ENCODE measurements at regions not wholly inside any gene's neighbourhood (a gene's known extent, or its start where the extent isn't known, plus 50 kb on each side); places are given as distances from the start of the nearest gene placed in this dataset.

DNA sequence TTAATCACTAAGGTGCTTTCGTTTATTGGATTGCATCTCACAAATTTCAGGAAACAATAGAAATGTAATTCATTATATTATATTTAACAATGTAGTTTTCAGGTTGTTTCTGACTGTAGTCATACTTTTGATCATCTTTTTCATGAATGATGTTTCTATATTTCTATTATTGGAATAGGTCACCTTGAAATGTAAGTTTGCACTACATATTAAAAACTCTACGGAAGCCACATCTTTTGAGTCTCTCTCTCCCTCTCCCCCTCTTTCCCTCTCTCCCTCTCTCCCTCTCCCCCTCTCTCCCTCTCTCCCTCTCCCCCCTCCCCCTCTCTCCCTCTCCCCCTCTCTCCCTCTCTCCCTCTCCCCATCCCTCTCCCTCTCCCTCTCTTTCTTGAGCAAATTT lies 131.3 kb upstream of the FBXL4 start:
- TF ChIP-seq, protein P1, sequence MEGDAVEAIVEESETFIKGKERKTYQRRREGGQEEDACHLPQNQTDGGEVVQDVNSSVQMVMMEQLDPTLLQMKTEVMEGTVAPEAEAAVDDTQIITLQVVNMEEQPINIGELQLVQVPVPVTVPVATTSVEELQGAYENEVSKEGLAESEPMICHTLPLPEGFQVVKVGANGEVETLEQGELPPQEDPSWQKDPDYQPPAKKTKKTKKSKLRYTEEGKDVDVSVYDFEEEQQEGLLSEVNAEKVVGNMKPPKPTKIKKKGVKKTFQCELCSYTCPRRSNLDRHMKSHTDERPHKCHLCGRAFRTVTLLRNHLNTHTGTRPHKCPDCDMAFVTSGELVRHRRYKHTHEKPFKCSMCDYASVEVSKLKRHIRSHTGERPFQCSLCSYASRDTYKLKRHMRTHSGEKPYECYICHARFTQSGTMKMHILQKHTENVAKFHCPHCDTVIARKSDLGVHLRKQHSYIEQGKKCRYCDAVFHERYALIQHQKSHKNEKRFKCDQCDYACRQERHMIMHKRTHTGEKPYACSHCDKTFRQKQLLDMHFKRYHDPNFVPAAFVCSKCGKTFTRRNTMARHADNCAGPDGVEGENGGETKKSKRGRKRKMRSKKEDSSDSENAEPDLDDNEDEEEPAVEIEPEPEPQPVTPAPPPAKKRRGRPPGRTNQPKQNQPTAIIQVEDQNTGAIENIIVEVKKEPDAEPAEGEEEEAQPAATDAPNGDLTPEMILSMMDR (IDR thresholded peaks at IDR 0.05; ENCODE audit: insufficient read depth, missing control alignments) = no peak
- no peak for DNase-seq (ENCODE audit: insufficient read length, low spot score)
- no peak for FAIRE-seq

DNA sequence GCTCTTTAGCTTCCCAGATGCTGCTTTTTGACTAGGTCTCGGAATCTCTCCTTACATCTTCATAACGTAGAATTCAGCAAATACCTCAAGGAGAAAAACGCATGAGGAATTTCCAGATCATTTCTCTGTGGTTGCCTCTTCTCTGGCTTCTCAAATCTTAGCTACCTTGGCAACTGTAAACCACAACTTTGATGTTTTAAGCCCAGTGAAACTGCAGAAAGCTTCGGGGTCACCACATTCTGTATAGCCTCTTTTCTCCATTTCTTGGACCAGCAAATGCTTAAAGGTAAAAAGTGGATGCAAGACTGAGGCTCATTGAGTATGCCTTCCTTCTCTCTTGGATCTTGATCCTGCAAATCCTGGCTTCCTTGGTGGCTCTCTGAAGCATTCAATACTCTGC lies 125.5 kb upstream of the FBXL4 start:
- FAIRE-seq (no peak), DNase-seq (ENCODE audit: insufficient read length, low spot score) (no peak)
- TF ChIP-seq, protein P1 (IDR thresholded peaks at IDR 0.05; ENCODE audit: insufficient read depth, missing control alignments) = no peak

DNA sequence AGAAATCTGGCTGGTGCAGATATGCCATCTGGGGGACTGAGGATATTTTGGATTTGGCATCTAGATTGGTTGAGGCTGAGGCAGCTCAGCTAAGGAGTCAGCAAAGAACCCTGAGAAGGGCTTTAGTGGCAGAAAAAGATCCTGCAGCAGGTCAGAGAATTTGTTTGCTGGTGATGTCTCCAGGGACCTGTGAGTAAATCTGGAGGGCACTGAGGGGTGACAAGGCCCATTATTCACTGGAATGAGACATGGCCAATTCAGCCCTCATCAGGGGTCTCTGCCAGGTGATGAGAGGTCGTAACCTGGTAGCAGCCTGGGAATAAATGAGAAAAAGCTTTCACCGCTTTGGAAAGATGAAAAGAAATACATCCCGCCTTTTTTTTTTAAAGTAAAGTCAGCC lies 118.3 kb upstream of the FBXL4 start:
- DNase-seq (ENCODE audit: insufficient read length, low spot score) (no peak), FAIRE-seq (no peak)
- TF ChIP-seq, protein P1 (IDR thresholded peaks at IDR 0.05; ENCODE audit: insufficient read depth, missing control alignments) = no peak

GRCh38 chr6:99064834-99065233 lies 117.1 kb upstream of the FBXL4 start:
- DNase-seq (ENCODE audit: insufficient read length, low spot score) (no peak), FAIRE-seq (no peak)
- TF ChIP-seq, protein P1 (IDR thresholded peaks at IDR 0.05; ENCODE audit: insufficient read depth, missing control alignments) = no peak

GRCh38 chr6:99036672-99037071 lies 88.9 kb upstream of the FBXL4 start:
- DNase-seq (ENCODE audit: insufficient read length, low spot score) (no peak), FAIRE-seq (no peak)
- TF ChIP-seq, protein P1 (IDR thresholded peaks at IDR 0.05; ENCODE audit: insufficient read depth, missing control alignments) = no peak

- TF ChIP-seq, protein P1 (IDR thresholded peaks at IDR 0.05; ENCODE audit: insufficient read depth, missing control alignments) = no peak
- FAIRE-seq = no peak
Observed at GRCh38 chr6:99032396-99032795, 84.7 kb upstream of the FBXL4 start.

GRCh38 chr6:99031957-99032356 lies 84.2 kb upstream of the FBXL4 start:
- no peak for FAIRE-seq

More at GRCh38 chr6:99032396-99032795, 84.7 kb upstream of the FBXL4 start:
- DNase-seq (ENCODE audit: insufficient read length, low spot score) = no peak

More at GRCh38 chr6:99031957-99032356, 84.2 kb upstream of the FBXL4 start:
- no peak for DNase-seq (ENCODE audit: insufficient read length, low spot score)
- TF ChIP-seq, protein P1 (IDR thresholded peaks at IDR 0.05; ENCODE audit: insufficient read depth, missing control alignments) = no peak

All from D721Med (cell line).